Tibial artery (tissue), 4 donors: ENCODE measurements at regions not wholly inside any gene's neighbourhood (a gene's known extent, or its start where the extent isn't known, plus 50 kb on each side); places are given as distances from the start of the nearest gene placed in this dataset.

Source experiments
- DNase-seq, 2 donors: peaks; one replicate each; pipeline ENCODE4 v3.0.0-alpha.2; 2019
- H3K27ac ChIP-seq, 2 donors: fragments of 200-600 bp; sonication (generic) in 1 of 2; 1 replicate in 1 of 2; 2 replicates in 1 of 2; pipeline ENCODE4 v1.5.1; 2018 to 2019; ENCODE audit warnings: mild to moderate bottlenecking in 1 of 2
- H3K27me3 ChIP-seq, 2 donors: fragments of 200-600 bp; sonication (generic) in 1 of 2; one replicate each; pipeline versions ENCODE4 v1.5.1 to v1.6.0; 2016 to 2019
- H3K36me3 ChIP-seq, 3 donors: fragments of 200-600 bp; sonication (generic) in 2 of 3; one replicate each; pipeline ENCODE4 v1.5.1; 2016 to 2019; ENCODE audit warnings: mild to moderate bottlenecking in 2 of 3
- H3K4me1 ChIP-seq, 4 donors: fragments of 200-600 bp; sonication (generic) in 2 of 4; 1 replicate in 3 of 4; 2 replicates in 1 of 4; pipeline ENCODE4 v1.5.1; 2016 to 2019
- H3K4me3 ChIP-seq, 2 donors: fragments of 200-600 bp; sonication (generic) in 1 of 2; 1 replicate in 1 of 2; 2 replicates in 1 of 2; pipeline ENCODE4 v1.5.1; 2018 to 2019; ENCODE audit warnings: mild to moderate bottlenecking in 2 of 2
- H3K9me3 ChIP-seq, 3 donors: fragments of 200-600 bp; sonication (generic) in 1 of 3; one replicate each; pipeline ENCODE4 v1.5.1; 2016 to 2019
- CTCF ChIP-seq, 2 experiments: fragments of 200-600 bp in 1 of 2; fragments of 450-650 bp in 1 of 2; IDR thresholded peaks; one replicate each; pipeline ENCODE4 v1.5.1; 2017 to 2019; ENCODE audit warnings: antibody characterized with exemption in 2 of 2, mild to moderate bottlenecking in 1 of 2, moderate library complexity in 1 of 2
- intact Hi-C: fragments of 100-400 bp; cut with DNase I; formaldehyde crosslinking; loops from one replicate; pipeline ENCODE4 v1.15.0; 2023; ENCODE audit warnings: low total_unique reads

- no peaks in the 10 kb centered on the region for H3K9me3 ChIP-seq
These were observed 93.4 kb downstream of the ABHD5 start for GRCh38 chr3:43783987-43784639.

GRCh38 chr3:43784640-43785011, 93.9 kb downstream of the ABHD5 start:
- H3K9me3 ChIP-seq: no peaks in the 10 kb centered on the region
- no peaks in the 10 kb centered on the region for H3K27me3 ChIP-seq
- no peak for DNase-seq
- TF ChIP-seq CTCF (IDR thresholded peaks at IDR 0.05): no peak
- no peak overlapping the region for H3K27ac ChIP-seq
- no peaks in the 10 kb centered on the region for H3K36me3 ChIP-seq
- H3K4me1 ChIP-seq: no peaks in the 10 kb centered on the region
- intact Hi-C loops: loop anchor here (10.0 kb wide), 1 partner anchor 210 kb away; no protein-coding TSS in a partner anchor
- H3K4me3 ChIP-seq: no peak overlapping the region

More at GRCh38 chr3:43783987-43784639, 93.4 kb downstream of the ABHD5 start:
- H3K27ac ChIP-seq: no peak overlapping the region
- TF ChIP-seq CTCF (IDR thresholded peaks at IDR 0.05): no peak
- no peak for DNase-seq
- H3K4me1 ChIP-seq: no peaks in the 10 kb centered on the region
- intact Hi-C loops: loop anchor here (10.0 kb wide), 1 partner anchor 211 kb away; no protein-coding TSS in a partner anchor
- no peaks in the 10 kb centered on the region for H3K27me3 ChIP-seq
- no peaks in the 10 kb centered on the region for H3K36me3 ChIP-seq
- H3K4me3 ChIP-seq: no peak overlapping the region

- H3K9me3 ChIP-seq: no peaks in the 10 kb centered on the region
- no peaks in the 10 kb centered on the region for H3K4me1 ChIP-seq
- H3K36me3 ChIP-seq: no peaks in the 10 kb centered on the region
- no peaks in the 10 kb centered on the region for H3K27me3 ChIP-seq
- TF ChIP-seq CTCF (IDR thresholded peaks at IDR 0.05): no peak
- DNase-seq: no peak
- H3K27ac ChIP-seq: no peak overlapping the region
- intact Hi-C loops: loop anchor here (10.0 kb wide), 1 partner anchor 209 kb away; no protein-coding TSS in a partner anchor
- H3K4me3 ChIP-seq: no peak overlapping the region
These were observed 94.8 kb downstream of the ABHD5 start for GRCh38 chr3:43785551-43785950.

- no peaks in the 10 kb centered on the region for H3K27me3 ChIP-seq
- no peaks in the 10 kb centered on the region for H3K4me1 ChIP-seq
- no peak overlapping the region for H3K4me3 ChIP-seq
- TF ChIP-seq CTCF (IDR thresholded peaks at IDR 0.05): no peak
- H3K36me3 ChIP-seq: no peaks in the 10 kb centered on the region
- no peak overlapping the region for H3K27ac ChIP-seq
- DNase-seq: no peak
- no peaks in the 10 kb centered on the region for H3K9me3 ChIP-seq
- intact Hi-C loops: loop anchor here (10.0 kb wide), 1 partner anchor 209 kb away; no protein-coding TSS in a partner anchor
These were observed 95.4 kb downstream of the ABHD5 start for GRCh38 chr3:43786102-43786501.

- DNase-seq: no peak
- no peak overlapping the region for H3K27ac ChIP-seq
- no peaks in the 10 kb centered on the region for H3K36me3 ChIP-seq
- TF ChIP-seq CTCF (IDR thresholded peaks at IDR 0.05): no peak
- no peaks in the 10 kb centered on the region for H3K9me3 ChIP-seq
- H3K4me3 ChIP-seq: no peak overlapping the region
- intact Hi-C loops: loop anchor here (10.0 kb wide), 1 partner anchor 208 kb away; no protein-coding TSS in a partner anchor
- H3K4me1 ChIP-seq: no peaks in the 10 kb centered on the region
- H3K27me3 ChIP-seq: no peaks in the 10 kb centered on the region
These were observed 96.0 kb downstream of the ABHD5 start for GRCh38 chr3:43786526-43787305.
